Neural cell (in vitro differentiated cells): ENCODE measurements at regions not wholly inside any gene's neighbourhood (a gene's known extent, or its start where the extent isn't known, plus 50 kb on each side); places are given as distances from the start of the nearest gene placed in this dataset.

ENCODE experiments used
- H2AFZ ChIP-seq: fragments of 200-600, 300-800 bp; sonication (generic), shearing (Covaris generic); 2 replicates; pipeline ENCODE4 v1.6.0; 2014; ENCODE audit warnings: low read depth, mild to moderate bottlenecking, antibody characterized with exemption, low read length, moderate library complexity
- H3F3A ChIP-seq: fragments of 200-600 bp; shearing (Covaris generic); 2 replicates; pipeline ENCODE4 v1.6.1; 2016; ENCODE audit warnings: mild to moderate bottlenecking, moderate library complexity, mixed read lengths, antibody characterized with exemption, low read length; ENCODE audit not compliant: insufficient read depth, poor library complexity, severe bottlenecking
- H3K27ac ChIP-seq: fragments of 200-600, 300-800 bp; sonication (generic), shearing (Covaris generic); 2 replicates; pipeline ENCODE4 v1.5.1; 2014; ENCODE audit warnings: mild to moderate bottlenecking, low read length, moderate library complexity
- H3K27me3 ChIP-seq: fragments of 300-800, 200-600 bp; sonication (generic), shearing (Covaris generic); 2 replicates; pipeline ENCODE4 v1.6.0; 2014; ENCODE audit warnings: mild to moderate bottlenecking, low read depth, low read length, moderate library complexity; ENCODE audit not compliant: insufficient read depth
- H3K36me3 ChIP-seq: fragments of 300-800, 200-600 bp; sonication (generic), shearing (Covaris generic); 2 replicates; pipeline ENCODE4 v1.5.1; 2014; ENCODE audit warnings: mild to moderate bottlenecking, antibody characterized with exemption, low read length, moderate library complexity; ENCODE audit not compliant: insufficient read depth
- H3K4me2 ChIP-seq: fragments of 300-800, 200-600 bp; sonication (generic), shearing (Covaris generic); 2 replicates; pipeline ENCODE4 v1.6.0; 2014; ENCODE audit warnings: mild to moderate bottlenecking, low read length
- H3K4me3 ChIP-seq: fragments of 300-800, 200-600 bp; sonication (generic), shearing (Covaris generic); 2 replicates; pipeline ENCODE4 v1.5.1; 2014; ENCODE audit warnings: mild to moderate bottlenecking, low read length, moderate library complexity
- H3K79me2 ChIP-seq: fragments of 200-600 bp; shearing (Covaris generic); replicated peaks from 2 replicates; pipeline ENCODE4 v1.6.0; 2014; ENCODE audit warnings: mild to moderate bottlenecking, low read length, moderate library complexity; ENCODE audit not compliant: insufficient read depth
- H3K9ac ChIP-seq: fragments of 300-800, 200-600 bp; sonication (generic), shearing (Covaris generic); 2 replicates; pipeline ENCODE4 v1.6.1; 2016; ENCODE audit warnings: mild to moderate bottlenecking, low read length, mixed read lengths
- H3K9me2 ChIP-seq: fragments of 200-600 bp; shearing (Covaris generic); 2 replicates; pipeline ENCODE4 v1.6.1; 2016; ENCODE audit warnings: mild to moderate bottlenecking, low read length, mixed read lengths; ENCODE audit not compliant: insufficient read depth
- H3K9me3 ChIP-seq: fragments of 200-600, 300-800 bp; sonication (generic), shearing (Covaris generic); 2 replicates; pipeline ENCODE4 v1.6.1; 2016; ENCODE audit warnings: mild to moderate bottlenecking, mixed run types, low read length, moderate library complexity, mixed read lengths
- H4K20me1 ChIP-seq: fragments of 200-600 bp; shearing (Covaris generic); 2 replicates; pipeline ENCODE4 v1.6.1; 2016; ENCODE audit warnings: mild to moderate bottlenecking, mixed run types; ENCODE audit not compliant: insufficient read depth
- CTCF ChIP-seq: fragments of 450-650 bp; IDR thresholded peaks from 2 replicates; pipeline ENCODE4 v1.5.1; 2014; ENCODE audit warnings: antibody characterized with exemption, mild to moderate bottlenecking, moderate library complexity; ENCODE audit not compliant: poor library complexity, severe bottlenecking
- EZH2 ChIP-seq: fragments of 200-600, 300-800 bp; shearing (Covaris generic), sonication (generic); IDR thresholded peaks from 2 replicates; pipeline ENCODE4 v1.6.1; 2014; ENCODE audit warnings: antibody characterized with exemption, low read length, borderline replicate concordance, mild to moderate bottlenecking; ENCODE audit not compliant: insufficient read depth, poor library complexity, severe bottlenecking
- POLR2AphosphoS5 ChIP-seq: IDR thresholded peaks from 2 replicates; pipeline ENCODE4 v1.6.1; 2012
- RAD21 ChIP-seq: fragments of 450-650 bp; conservative IDR thresholded peaks from 2 replicates; pipeline ENCODE4 v1.6.1; 2014; ENCODE audit warnings: antibody characterized with exemption, mild to moderate bottlenecking, moderate library complexity
- REST ChIP-seq: IDR thresholded peaks from 2 replicates; pipeline ENCODE4 v1.6.1; 2012; ENCODE audit warnings: borderline replicate concordance
- SMC3 ChIP-seq: fragments of 450-650 bp; conservative IDR thresholded peaks from 2 replicates; pipeline ENCODE4 v1.6.1; 2014; ENCODE audit warnings: antibody characterized with exemption, mild to moderate bottlenecking, moderate library complexity; ENCODE audit not compliant: poor library complexity
- TAF1 ChIP-seq: IDR thresholded peaks from 2 replicates; pipeline ENCODE4 v1.6.1; 2012; ENCODE audit warnings: low read depth

- Histone ChIP-seq H3K27ac (no peak overlapping the region), H4K20me1 (no peaks in the 10 kb centered on the region), H3K9me3 (no peaks in the 10 kb centered on the region), H3K79me2 (no peaks in the 10 kb centered on the region), H3K4me3 (no peak overlapping the region), H3K27me3 (peaks cover 12% of the 10 kb centered on the region), H3K9ac (no peak overlapping the region), H3K36me3 (no peaks in the 10 kb centered on the region), H2AFZ (no peak overlapping the region), H3K4me2 (no peak overlapping the region), H3F3A (no peaks in the 10 kb centered on the region), H3K9me2 (no peaks in the 10 kb centered on the region)
- TF ChIP-seq REST, result no peak
- no peak for TF ChIP-seq CTCF
- no peak for TF ChIP-seq POLR2AphosphoS5
- TF ChIP-seq SMC3, result no peak
- TF ChIP-seq RAD21, result no peak
- TF ChIP-seq TAF1, result no peak
Measured at GRCh38 chr5:73268826-73269225, 95.8 kb downstream of the TMEM174 start.

- Histone ChIP-seq H3K9me2 (no peaks in the 10 kb centered on the region), H3K27ac (no peak overlapping the region), H3K79me2 (no peaks in the 10 kb centered on the region), H4K20me1 (no peaks in the 10 kb centered on the region), H3K4me2 (no peak overlapping the region), H2AFZ (no peak overlapping the region), H3F3A (no peaks in the 10 kb centered on the region), H3K9ac (no peak overlapping the region), H3K36me3 (no peaks in the 10 kb centered on the region), H3K4me3 (no peak overlapping the region), H3K27me3 (peaks cover 12% of the 10 kb centered on the region), H3K9me3 (no peaks in the 10 kb centered on the region)
- TF ChIP-seq RAD21 (no peak), TAF1 (no peak), SMC3 (no peak), EZH2 (no peak)
Measured at GRCh38 chr5:73267766-73268435, 94.9 kb downstream of the TMEM174 start.
